ENCODE measurements at regions not wholly inside any gene's neighbourhood (a gene's known extent, or its start where the extent isn't known, plus 50 kb on each side); places are given as distances from the start of the nearest gene placed in this dataset.

- H3K9me3 ChIP-seq, result no peaks in the 10 kb centered on the region
- intact Hi-C loops (cut with DNase I), result no loop called here
These were observed 375.7 kb downstream of the MMUT start for GRCh38 chr6:49087369-49087768.

GRCh38 chr6:49082611-49083010 lies 380.4 kb downstream of the MMUT start:
- no peak overlapping the region for H3K27ac ChIP-seq
- no peaks in the 10 kb centered on the region for H3K9me3 ChIP-seq
- WGBS, 3 donors, result 68 to 78% (median 69%) methylated on average over 2 of the region's 2 CpGs
- intact Hi-C loops (cut with DNase I), result no loop called here
- no peaks in the 10 kb centered on the region for H3K27me3 ChIP-seq
- H3K4me1 ChIP-seq (ENCODE audit: insufficient read depth), result no peaks in the 10 kb centered on the region
- DNase-seq, result no peak
- H3K36me3 ChIP-seq, result no peaks in the 10 kb centered on the region
- TF ChIP-seq EP300 (IDR thresholded peaks at IDR 0.05) (no peak), POLR2A (IDR thresholded peaks at IDR 0.05) (no peak), CTCF (IDR thresholded peaks at IDR 0.05) (no peak)
- H3K4me3 ChIP-seq, result no peak overlapping the region

More at GRCh38 chr6:49087369-49087768, 375.7 kb downstream of the MMUT start:
- DNase-seq, result no peak
- Histone ChIP-seq H3K36me3 (no peaks in the 10 kb centered on the region), H3K4me3 (no peak overlapping the region), H3K27ac (no peak overlapping the region), H3K27me3 (no peaks in the 10 kb centered on the region), H3K4me1 (ENCODE audit: insufficient read depth) (no peaks in the 10 kb centered on the region)
- no peak for TF ChIP-seq EP300 (IDR thresholded peaks at IDR 0.05)
- no peak for TF ChIP-seq POLR2A (IDR thresholded peaks at IDR 0.05)
- no peak for TF ChIP-seq CTCF (IDR thresholded peaks at IDR 0.05)
- 45 to 65% (median 46%) methylated on average over 3 of the region's 3 CpGs for WGBS, 3 donors

GRCh38 chr6:49072885-49073620 lies 390.0 kb downstream of the MMUT start:
- no peaks in the 10 kb centered on the region for H3K36me3 ChIP-seq
- no peaks in the 10 kb centered on the region for H3K9me3 ChIP-seq
- intact Hi-C loops (cut with DNase I), result no loop called here
- no peak overlapping the region for H3K4me3 ChIP-seq
- H3K4me1 ChIP-seq (ENCODE audit: insufficient read depth), result no peaks in the 10 kb centered on the region
- 88 to 89% (median 89%) methylated on average over 4 of the region's 4 CpGs for WGBS, 3 donors
- no peaks in the 10 kb centered on the region for H3K27me3 ChIP-seq
- TF ChIP-seq EP300 (IDR thresholded peaks at IDR 0.05), result no peak
- no peak for TF ChIP-seq POLR2A (IDR thresholded peaks at IDR 0.05)
- no peak for TF ChIP-seq CTCF (IDR thresholded peaks at IDR 0.05)
- DNase-seq, result no peak
- no peak overlapping the region for H3K27ac ChIP-seq

GRCh38 chr6:49072146-49072545 lies 390.9 kb downstream of the MMUT start:
- H3K36me3 ChIP-seq, result no peaks in the 10 kb centered on the region
- no peaks in the 10 kb centered on the region for H3K4me1 ChIP-seq (ENCODE audit: insufficient read depth)
- no peak overlapping the region for H3K27ac ChIP-seq
- no peak for DNase-seq
- H3K27me3 ChIP-seq, result no peaks in the 10 kb centered on the region
- WGBS, 3 donors, result 71 to 83% (median 73%) methylated on average over 1 of the region's 1 CpG
- H3K4me3 ChIP-seq, result no peak overlapping the region
- H3K9me3 ChIP-seq, result no peaks in the 10 kb centered on the region
- no peak for TF ChIP-seq POLR2A (IDR thresholded peaks at IDR 0.05)
- no peak for TF ChIP-seq EP300 (IDR thresholded peaks at IDR 0.05)
- no peak for TF ChIP-seq CTCF (IDR thresholded peaks at IDR 0.05)
- intact Hi-C loops (cut with DNase I), result no loop called here
